GM21515 (cell line): ENCODE measurements at regions not wholly inside any gene's neighbourhood (a gene's known extent, or its start where the extent isn't known, plus 50 kb on each side); places are given as distances from the start of the nearest gene placed in this dataset.

Experiments used
- ATAC-seq: cut with Tn5 transposase; IDR thresholded peaks from one replicate; pipeline ENCODE4 v1.9.1; 2021; ENCODE audit not compliant: unreplicated experiment

- peak; percentile 77 for ATAC-seq
Measured at GRCh38 chr12:92034858-92035401, 110.7 kb downstream of the BTG1 start.

- ATAC-seq = no peak
Measured at GRCh38 chr12:92034083-92034482, 111.6 kb downstream of the BTG1 start.

GRCh38 chr12:92032965-92033364 lies 112.7 kb downstream of the BTG1 start:
- no peak for ATAC-seq

GRCh38 chr12:92032101-92032500 lies 113.5 kb downstream of the BTG1 start:
- ATAC-seq = no peak

- peak; percentile 64 for ATAC-seq
Measured at GRCh38 chr12:92030618-92031017, 115.0 kb downstream of the BTG1 start.

DNA sequence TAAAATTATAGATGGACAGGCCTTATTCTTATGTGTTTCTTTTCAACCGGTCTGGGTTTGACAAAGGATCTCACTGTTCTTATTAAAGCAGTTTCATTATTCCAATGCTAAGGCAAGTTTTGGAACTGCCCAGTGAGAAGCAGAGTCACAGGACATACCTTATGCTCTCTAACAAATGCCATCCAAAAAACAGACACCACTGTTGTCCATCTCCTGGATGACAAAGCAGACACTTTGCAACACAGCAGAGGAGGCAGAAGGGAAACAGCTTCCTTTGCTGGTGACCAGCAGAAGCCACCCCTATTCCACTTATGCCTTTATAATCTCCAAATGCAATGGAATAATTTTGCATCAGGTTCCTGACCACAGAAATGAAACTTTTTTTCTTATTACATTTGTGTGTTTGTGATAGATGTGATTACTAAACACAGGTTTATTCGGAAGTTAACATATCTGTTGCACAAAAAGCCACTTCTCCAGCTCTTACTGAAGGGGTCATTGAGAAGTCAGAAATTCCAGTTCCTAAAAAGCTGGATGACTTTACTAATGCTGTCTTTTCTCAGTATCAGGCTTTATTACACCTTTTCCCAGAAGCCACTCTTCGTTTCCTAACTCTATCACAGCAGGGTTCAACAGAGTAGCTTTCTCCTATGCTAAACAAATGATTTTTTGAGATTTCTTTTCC lies 115.6 kb downstream of the BTG1 start:
- ATAC-seq = no peak

DNA sequence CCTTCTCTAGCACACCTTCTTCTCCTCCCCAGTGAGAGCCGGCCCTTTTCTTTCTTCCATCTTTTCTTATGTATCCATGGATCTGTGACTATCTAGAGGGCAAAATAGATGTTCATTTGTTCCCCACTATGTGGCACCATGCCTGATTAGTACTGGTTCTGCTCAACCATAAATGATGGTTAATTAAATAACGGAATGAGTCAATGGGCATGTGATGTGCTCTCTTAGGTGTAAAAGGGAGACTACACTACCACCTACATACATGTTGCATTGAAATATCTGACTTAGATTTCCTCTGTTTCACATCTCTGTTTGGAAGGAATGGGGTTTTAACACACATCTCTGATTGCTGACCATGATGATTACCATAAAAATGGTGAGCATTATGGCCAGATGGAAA lies 116.5 kb downstream of the BTG1 start:
- ATAC-seq = no peak

- ATAC-seq = no peak
Measured at GRCh38 chr12:92028441-92028709, 117.3 kb downstream of the BTG1 start.

- ATAC-seq = no peak
Measured at GRCh38 chr12:92027701-92028440, 117.8 kb downstream of the BTG1 start.

DNA sequence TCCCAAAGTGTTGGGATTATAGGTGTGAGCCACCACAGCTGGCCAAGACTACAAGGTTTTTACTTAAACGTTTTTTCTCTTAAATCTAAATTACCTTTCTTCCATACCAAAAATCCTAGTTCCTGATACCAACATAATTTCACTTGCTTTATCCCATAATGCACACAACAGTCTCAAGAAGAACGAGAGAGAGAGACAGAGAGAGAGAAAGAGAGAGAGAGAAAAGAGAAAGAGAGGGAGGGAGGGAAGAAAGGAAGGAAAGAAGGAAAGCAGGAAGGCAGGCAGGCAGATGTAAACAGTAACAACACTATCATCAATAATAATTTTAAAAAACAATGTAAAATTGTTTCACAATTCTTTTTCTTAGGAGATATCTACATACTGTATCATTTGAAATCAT lies 118.4 kb downstream of the BTG1 start:
- ATAC-seq = no peak

- ATAC-seq = no peak
Measured at GRCh38 chr12:92025462-92026207, 120.0 kb downstream of the BTG1 start.

- ATAC-seq = no peak
Measured at GRCh38 chr12:92022093-92022492, 123.6 kb downstream of the BTG1 start.

DNA sequence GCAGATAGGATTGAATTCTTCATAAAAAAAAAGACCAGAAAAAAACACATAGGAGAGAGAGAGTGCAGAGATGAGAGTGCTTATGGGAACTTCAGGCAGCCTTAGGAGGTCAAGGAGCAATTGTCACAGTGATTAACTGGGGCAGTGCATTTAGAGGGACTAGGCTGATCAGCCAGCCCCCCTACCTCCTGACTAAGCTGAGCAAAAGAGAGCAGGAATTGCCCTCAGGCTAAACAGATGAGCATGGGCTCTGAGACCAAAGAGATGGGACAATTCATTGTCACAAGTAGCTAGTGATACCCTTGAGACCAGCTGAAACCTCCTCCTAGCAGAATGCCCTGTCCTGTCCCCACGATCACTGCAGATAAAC lies 124.0 kb downstream of the BTG1 start:
- ATAC-seq = no peak

DNA sequence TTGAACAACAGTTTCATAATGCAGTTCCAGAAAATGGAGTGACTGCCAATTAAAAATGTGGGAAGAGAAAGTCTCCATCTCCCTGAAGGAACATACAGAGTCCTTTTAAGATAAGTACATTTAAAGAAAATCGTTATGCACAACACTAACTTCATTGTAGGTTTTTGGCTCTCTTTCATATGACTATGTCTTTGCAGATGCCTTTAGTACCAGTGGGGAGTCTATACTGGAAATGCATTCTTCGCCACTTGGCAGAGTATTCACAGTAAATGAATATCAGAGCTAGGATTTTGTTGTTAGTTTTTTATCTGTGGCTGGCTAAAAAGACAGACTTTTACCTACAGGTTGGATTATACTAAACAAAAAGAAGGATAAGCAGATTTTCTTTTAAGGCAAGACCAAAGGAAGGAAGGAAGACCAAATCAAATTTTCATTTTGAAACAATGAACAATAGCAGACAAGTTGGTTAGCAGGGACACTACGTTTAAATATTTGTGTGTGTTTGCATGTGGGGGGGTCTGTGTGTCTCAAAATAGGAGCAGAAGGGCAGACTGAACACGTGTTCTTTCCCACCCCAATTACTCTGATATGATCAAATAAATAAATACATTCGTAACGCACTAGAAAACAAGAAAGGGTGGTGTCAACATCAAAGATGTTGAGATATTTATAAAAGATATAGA lies 124.5 kb downstream of the BTG1 start:
- ATAC-seq = no peak

DNA sequence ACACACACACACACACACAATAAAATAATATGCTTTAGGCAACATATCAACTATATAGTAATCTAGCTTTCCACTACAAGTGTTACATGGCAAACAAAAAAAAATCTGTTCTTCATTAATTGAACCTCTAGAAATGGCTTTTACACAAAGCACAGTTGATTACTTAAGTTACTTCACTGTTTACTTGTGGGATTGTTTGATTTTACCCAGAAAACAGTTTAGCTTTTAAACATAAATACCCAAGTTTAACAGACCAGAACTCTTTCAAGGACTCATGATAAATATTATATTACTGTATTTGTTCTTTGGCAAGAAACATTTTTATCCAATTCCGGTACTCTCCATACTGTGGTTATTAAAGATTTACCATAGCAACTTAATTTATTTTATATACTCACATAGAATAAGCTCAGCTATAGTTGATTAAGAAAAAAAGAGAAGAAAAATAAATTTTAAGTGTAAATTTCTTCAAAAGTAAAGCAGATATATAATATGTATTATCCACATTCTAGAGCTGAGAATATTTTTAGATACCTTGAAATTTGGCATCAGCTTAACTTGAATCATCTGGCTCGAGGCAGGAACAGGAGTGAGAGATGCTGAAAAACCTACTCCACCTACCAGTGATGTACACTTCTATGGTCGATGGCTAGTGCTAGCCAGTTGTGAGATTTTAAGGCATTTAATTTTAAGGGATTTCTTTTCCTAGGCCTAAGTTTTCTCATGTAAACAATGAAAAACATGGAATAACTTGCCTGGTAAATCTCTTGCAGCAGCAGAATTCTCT lies 126.0 kb downstream of the BTG1 start:
- no peak for ATAC-seq

DNA sequence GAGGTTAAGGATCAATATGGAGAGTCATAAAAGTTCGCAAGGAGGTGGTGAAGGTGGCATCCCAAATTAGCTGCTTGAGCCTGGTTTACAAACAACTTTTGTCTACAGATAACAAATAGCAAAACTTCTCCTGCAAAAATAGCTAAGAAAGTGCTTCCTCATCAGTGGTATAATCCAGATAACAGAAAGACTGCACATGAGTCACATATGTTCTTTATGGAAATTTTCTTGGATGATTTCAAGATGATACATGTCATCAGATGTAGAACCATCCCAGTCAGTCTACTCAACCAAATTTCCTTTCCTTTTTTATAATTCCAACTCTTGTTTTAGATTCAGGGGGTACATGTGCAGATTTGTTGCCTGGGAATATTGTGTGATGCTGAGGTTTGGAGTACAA lies 133.0 kb downstream of the BTG1 start:
- ATAC-seq = no peak

GRCh38 chr12:92010853-92011701 lies 134.6 kb downstream of the BTG1 start:
- no peak for ATAC-seq

GRCh38 chr12:92010368-92010767 lies 135.3 kb downstream of the BTG1 start:
- ATAC-seq = no peak

GRCh38 chr12:92008345-92008744 lies 137.3 kb downstream of the BTG1 start:
- no peak for ATAC-seq

DNA sequence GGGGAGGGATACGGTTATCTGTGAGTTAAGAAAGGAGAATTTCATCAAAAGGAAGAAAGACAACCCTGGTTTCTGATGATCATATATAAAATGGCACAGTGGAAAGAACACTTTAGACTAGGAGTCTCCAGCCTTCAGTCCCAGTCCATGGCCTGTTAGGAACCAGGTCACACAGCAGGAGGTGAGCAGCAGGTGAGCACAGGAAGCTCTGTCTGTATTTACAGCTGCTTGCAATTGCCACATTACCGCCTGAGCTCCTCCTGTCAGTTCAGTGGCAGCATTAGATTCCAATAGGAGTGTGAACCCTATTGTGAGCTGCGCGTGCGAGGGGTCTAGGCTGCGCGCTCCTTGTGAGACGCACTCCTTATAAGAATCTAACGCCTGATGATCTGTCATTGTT lies 137.9 kb downstream of the BTG1 start:
- ATAC-seq = no peak
